ENCODE measurements at regions not wholly inside any gene's neighbourhood (a gene's known extent, or its start where the extent isn't known, plus 50 kb on each side); places are given as distances from the start of the nearest gene placed in this dataset.

GRCh38 chr19:32219881-32220472 is 125.4 kb upstream of the ZNF507 start:
- no peaks in the 10 kb centered on the region for H3K79me2 ChIP-seq (ENCODE audit: control insufficient read depth, insufficient read depth, low read length, unreplicated experiment)
- H3K4me1 ChIP-seq (ENCODE audit: control insufficient read depth, insufficient read depth, low read length, unreplicated experiment) = no peaks in the 10 kb centered on the region
- no peak overlapping the region for H3K27ac ChIP-seq (ENCODE audit: low read depth, low read length)
- peaks cover 3% of the 10 kb centered on the region for H3K27me3 ChIP-seq (ENCODE audit: insufficient read depth, low read length)
- no peak overlapping the region for H2AFZ ChIP-seq (ENCODE audit: low read length, unreplicated experiment)
- no peak overlapping the region for H3K4me3 ChIP-seq (ENCODE audit: low read depth, low read length)
- H3K36me3 ChIP-seq (ENCODE audit: insufficient read depth, low read length) = no peaks in the 10 kb centered on the region

- no peak overlapping the region for H3K4me3 ChIP-seq (ENCODE audit: low read depth, low read length)
- no peak overlapping the region for H2AFZ ChIP-seq (ENCODE audit: low read length, unreplicated experiment)
- no peaks in the 10 kb centered on the region for H3K79me2 ChIP-seq (ENCODE audit: control insufficient read depth, insufficient read depth, low read length, unreplicated experiment)
- H3K27me3 ChIP-seq (ENCODE audit: insufficient read depth, low read length) = peaks cover 11% of the 10 kb centered on the region
- H3K36me3 ChIP-seq (ENCODE audit: insufficient read depth, low read length) = no peaks in the 10 kb centered on the region
- no peaks in the 10 kb centered on the region for H3K4me1 ChIP-seq (ENCODE audit: control insufficient read depth, insufficient read depth, low read length, unreplicated experiment)
- no peak overlapping the region for H3K27ac ChIP-seq (ENCODE audit: low read depth, low read length)
Measured at GRCh38 chr19:32220951-32221350, 124.5 kb upstream of the ZNF507 start.

GRCh38 chr19:32222556-32222955 is 122.9 kb upstream of the ZNF507 start:
- H3K27me3 ChIP-seq (ENCODE audit: insufficient read depth, low read length) = peaks cover 19% of the 10 kb centered on the region
- no peak overlapping the region for H2AFZ ChIP-seq (ENCODE audit: low read length, unreplicated experiment)
- H3K36me3 ChIP-seq (ENCODE audit: insufficient read depth, low read length) = no peaks in the 10 kb centered on the region
- H3K27ac ChIP-seq (ENCODE audit: low read depth, low read length) = no peak overlapping the region
- no peak overlapping the region for H3K4me3 ChIP-seq (ENCODE audit: low read depth, low read length)
- no peaks in the 10 kb centered on the region for H3K79me2 ChIP-seq (ENCODE audit: control insufficient read depth, insufficient read depth, low read length, unreplicated experiment)
- no peaks in the 10 kb centered on the region for H3K4me1 ChIP-seq (ENCODE audit: control insufficient read depth, insufficient read depth, low read length, unreplicated experiment)

GRCh38 chr19:32223106-32223505 is 122.3 kb upstream of the ZNF507 start:
- Histone ChIP-seq H3K36me3 (ENCODE audit: insufficient read depth, low read length) (no peaks in the 10 kb centered on the region), H3K79me2 (ENCODE audit: control insufficient read depth, insufficient read depth, low read length, unreplicated experiment) (no peaks in the 10 kb centered on the region), H3K27ac (ENCODE audit: low read depth, low read length) (no peak overlapping the region), H3K4me3 (ENCODE audit: low read depth, low read length) (no peak overlapping the region), H3K27me3 (ENCODE audit: insufficient read depth, low read length) (peaks cover 19% of the 10 kb centered on the region), H3K4me1 (ENCODE audit: control insufficient read depth, insufficient read depth, low read length, unreplicated experiment) (no peaks in the 10 kb centered on the region), H2AFZ (ENCODE audit: low read length, unreplicated experiment) (no peak overlapping the region)

GRCh38 chr19:32223595-32224370 is 121.6 kb upstream of the ZNF507 start:
- no peaks in the 10 kb centered on the region for H3K36me3 ChIP-seq (ENCODE audit: insufficient read depth, low read length)
- no peak overlapping the region for H2AFZ ChIP-seq (ENCODE audit: low read length, unreplicated experiment)
- no peak overlapping the region for H3K4me3 ChIP-seq (ENCODE audit: low read depth, low read length)
- no peaks in the 10 kb centered on the region for H3K4me1 ChIP-seq (ENCODE audit: control insufficient read depth, insufficient read depth, low read length, unreplicated experiment)
- no peaks in the 10 kb centered on the region for H3K79me2 ChIP-seq (ENCODE audit: control insufficient read depth, insufficient read depth, low read length, unreplicated experiment)
- H3K27me3 ChIP-seq (ENCODE audit: insufficient read depth, low read length) = peaks cover 19% of the 10 kb centered on the region
- H3K27ac ChIP-seq (ENCODE audit: low read depth, low read length) = no peak overlapping the region

- no peaks in the 10 kb centered on the region for H3K4me1 ChIP-seq (ENCODE audit: control insufficient read depth, insufficient read depth, low read length, unreplicated experiment)
- H3K4me3 ChIP-seq (ENCODE audit: low read depth, low read length) = peak overlapping the region; percentile 62; the same call in 1 of the 2 replicates
- H3K27me3 ChIP-seq (ENCODE audit: insufficient read depth, low read length) = peaks cover 19% of the 10 kb centered on the region
- H3K79me2 ChIP-seq (ENCODE audit: control insufficient read depth, insufficient read depth, low read length, unreplicated experiment) = no peaks in the 10 kb centered on the region
- no peaks in the 10 kb centered on the region for H3K36me3 ChIP-seq (ENCODE audit: insufficient read depth, low read length)
- H2AFZ ChIP-seq (ENCODE audit: low read length, unreplicated experiment) = no peak overlapping the region
- H3K27ac ChIP-seq (ENCODE audit: low read depth, low read length) = no peak overlapping the region
Measured at GRCh38 chr19:32224371-32225244, 120.8 kb upstream of the ZNF507 start.

GRCh38 chr19:32227561-32228165 is 117.7 kb upstream of the ZNF507 start:
- Histone ChIP-seq H2AFZ (ENCODE audit: low read length, unreplicated experiment) (no peak overlapping the region), H3K79me2 (ENCODE audit: control insufficient read depth, insufficient read depth, low read length, unreplicated experiment) (no peaks in the 10 kb centered on the region), H3K4me1 (ENCODE audit: control insufficient read depth, insufficient read depth, low read length, unreplicated experiment) (no peaks in the 10 kb centered on the region), H3K27ac (ENCODE audit: low read depth, low read length) (no peak overlapping the region), H3K36me3 (ENCODE audit: insufficient read depth, low read length) (no peaks in the 10 kb centered on the region), H3K27me3 (ENCODE audit: insufficient read depth, low read length) (peaks cover 21% of the 10 kb centered on the region), H3K4me3 (ENCODE audit: low read depth, low read length) (no peak overlapping the region)

GRCh38 chr19:32230441-32230840 is 115.0 kb upstream of the ZNF507 start:
- H2AFZ ChIP-seq (ENCODE audit: low read length, unreplicated experiment) = no peak overlapping the region
- no peaks in the 10 kb centered on the region for H3K36me3 ChIP-seq (ENCODE audit: insufficient read depth, low read length)
- no peaks in the 10 kb centered on the region for H3K4me1 ChIP-seq (ENCODE audit: control insufficient read depth, insufficient read depth, low read length, unreplicated experiment)
- no peak overlapping the region for H3K27ac ChIP-seq (ENCODE audit: low read depth, low read length)
- H3K27me3 ChIP-seq (ENCODE audit: insufficient read depth, low read length) = peaks cover 15% of the 10 kb centered on the region; the same call in 1 of the 2 replicates
- no peak overlapping the region for H3K4me3 ChIP-seq (ENCODE audit: low read depth, low read length)
- no peaks in the 10 kb centered on the region for H3K79me2 ChIP-seq (ENCODE audit: control insufficient read depth, insufficient read depth, low read length, unreplicated experiment)

- Histone ChIP-seq H3K27me3 (ENCODE audit: insufficient read depth, low read length) (peaks cover 9% of the 10 kb centered on the region; the same call in 1 of the 2 replicates), H3K27ac (ENCODE audit: low read depth, low read length) (no peak overlapping the region), H3K4me3 (ENCODE audit: low read depth, low read length) (no peak overlapping the region), H2AFZ (ENCODE audit: low read length, unreplicated experiment) (no peak overlapping the region), H3K4me1 (ENCODE audit: control insufficient read depth, insufficient read depth, low read length, unreplicated experiment) (no peaks in the 10 kb centered on the region), H3K36me3 (ENCODE audit: insufficient read depth, low read length) (no peaks in the 10 kb centered on the region), H3K79me2 (ENCODE audit: control insufficient read depth, insufficient read depth, low read length, unreplicated experiment) (no peaks in the 10 kb centered on the region)
Measured at GRCh38 chr19:32231020-32231419, 114.4 kb upstream of the ZNF507 start.

GRCh38 chr19:32231691-32232090 is 113.7 kb upstream of the ZNF507 start:
- H3K27ac ChIP-seq (ENCODE audit: low read depth, low read length) = no peak overlapping the region
- no peak overlapping the region for H2AFZ ChIP-seq (ENCODE audit: low read length, unreplicated experiment)
- H3K4me1 ChIP-seq (ENCODE audit: control insufficient read depth, insufficient read depth, low read length, unreplicated experiment) = no peaks in the 10 kb centered on the region
- H3K27me3 ChIP-seq (ENCODE audit: insufficient read depth, low read length) = peaks cover 3% of the 10 kb centered on the region; the same call in 1 of the 2 replicates
- H3K36me3 ChIP-seq (ENCODE audit: insufficient read depth, low read length) = no peaks in the 10 kb centered on the region
- no peak overlapping the region for H3K4me3 ChIP-seq (ENCODE audit: low read depth, low read length)
- H3K79me2 ChIP-seq (ENCODE audit: control insufficient read depth, insufficient read depth, low read length, unreplicated experiment) = no peaks in the 10 kb centered on the region

All from ACC112 (cell line).